Mucosa of stomach (tissue), 1 donor: ENCODE measurements at regions not wholly inside any gene's neighbourhood (a gene's known extent, or its start where the extent isn't known, plus 50 kb on each side); places are given as distances from the start of the nearest gene placed in this dataset.

ENCODE experiments used
- H3K27me3 ChIP-seq: one replicate; pipeline ENCODE4 v1.7.0; 2013; ENCODE audit warnings: mild to moderate bottlenecking, low read length; ENCODE audit not compliant: control insufficient read depth, insufficient read depth
- H3K36me3 ChIP-seq: one replicate; pipeline ENCODE4 v1.7.0; 2013; ENCODE audit warnings: low read length; ENCODE audit not compliant: control insufficient read depth, insufficient read depth
- H3K4me1 ChIP-seq: one replicate; pipeline ENCODE4 v1.7.0; 2013; ENCODE audit warnings: mild to moderate bottlenecking, low read length; ENCODE audit not compliant: control insufficient read depth, insufficient read depth
- H3K4me3 ChIP-seq: one replicate; pipeline ENCODE4 v1.7.0; 2013; ENCODE audit warnings: low read length
- H3K9ac ChIP-seq: one replicate; pipeline ENCODE4 v1.7.0; 2013; ENCODE audit warnings: mild to moderate bottlenecking, low read length, moderate library complexity
- H3K9me3 ChIP-seq: one replicate; pipeline ENCODE4 v1.7.0; 2013; ENCODE audit warnings: mild to moderate bottlenecking, low read length, moderate library complexity; ENCODE audit not compliant: control insufficient read depth
- donor health status: Pancreatic carcinoma.

GRCh38 chr20:3354247-3354646 lies 53.2 kb downstream of the DNAAF9 start:
- no peaks in the 10 kb centered on the region for H3K36me3 ChIP-seq
- no peaks in the 10 kb centered on the region for H3K9me3 ChIP-seq
- H3K4me3 ChIP-seq = no peak overlapping the region
- H3K4me1 ChIP-seq = peaks cover 7% of the 10 kb centered on the region
- no peaks in the 10 kb centered on the region for H3K27me3 ChIP-seq
- H3K9ac ChIP-seq = no peak overlapping the region

DNA sequence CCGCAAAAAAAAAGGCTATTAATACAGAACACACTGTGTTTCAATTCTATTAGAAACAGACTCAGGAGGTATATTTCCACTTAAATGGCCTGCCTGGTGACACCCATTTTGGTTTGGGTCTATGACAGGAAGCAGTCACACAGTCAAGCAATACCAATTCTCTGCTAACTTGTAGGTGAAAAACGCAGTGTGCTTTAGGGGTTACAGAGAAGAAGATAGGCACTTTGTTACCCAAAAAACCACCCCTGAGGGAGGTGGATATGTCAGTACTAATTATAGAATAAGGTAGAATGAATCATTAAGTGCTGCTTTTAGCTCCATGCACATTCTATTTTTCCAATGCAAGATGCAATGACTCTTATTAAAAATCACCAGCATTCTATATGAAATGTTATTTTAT lies 53.8 kb downstream of the DNAAF9 start:
- Histone ChIP-seq H3K36me3 (no peaks in the 10 kb centered on the region), H3K27me3 (no peaks in the 10 kb centered on the region), H3K4me3 (no peak overlapping the region), H3K9ac (no peak overlapping the region), H3K9me3 (no peaks in the 10 kb centered on the region), H3K4me1 (peaks cover 7% of the 10 kb centered on the region)

DNA sequence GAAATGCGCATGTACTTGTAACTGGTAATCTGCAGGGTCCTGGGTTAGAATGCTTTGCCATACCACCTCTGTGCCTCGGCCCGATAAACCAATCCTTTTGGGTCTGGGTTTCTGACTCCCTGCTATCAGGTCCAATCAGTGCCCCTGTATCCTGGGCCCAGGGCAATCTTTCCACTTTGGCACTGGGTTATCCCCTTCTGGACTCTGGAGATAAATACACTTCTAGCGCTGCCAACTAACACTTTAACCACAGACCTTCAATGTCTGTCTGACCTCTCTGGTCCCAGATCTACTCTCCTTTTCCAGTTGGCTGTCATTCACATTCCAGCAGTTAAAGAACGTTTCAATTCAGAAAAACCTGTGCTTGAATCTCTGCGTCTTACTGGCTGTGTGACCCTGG lies 55.3 kb downstream of the DNAAF9 start:
- H3K36me3 ChIP-seq = no peaks in the 10 kb centered on the region
- peaks cover 7% of the 10 kb centered on the region for H3K4me1 ChIP-seq
- H3K9ac ChIP-seq = no peak overlapping the region
- H3K27me3 ChIP-seq = no peaks in the 10 kb centered on the region
- H3K9me3 ChIP-seq = no peaks in the 10 kb centered on the region
- H3K4me3 ChIP-seq = no peak overlapping the region

DNA sequence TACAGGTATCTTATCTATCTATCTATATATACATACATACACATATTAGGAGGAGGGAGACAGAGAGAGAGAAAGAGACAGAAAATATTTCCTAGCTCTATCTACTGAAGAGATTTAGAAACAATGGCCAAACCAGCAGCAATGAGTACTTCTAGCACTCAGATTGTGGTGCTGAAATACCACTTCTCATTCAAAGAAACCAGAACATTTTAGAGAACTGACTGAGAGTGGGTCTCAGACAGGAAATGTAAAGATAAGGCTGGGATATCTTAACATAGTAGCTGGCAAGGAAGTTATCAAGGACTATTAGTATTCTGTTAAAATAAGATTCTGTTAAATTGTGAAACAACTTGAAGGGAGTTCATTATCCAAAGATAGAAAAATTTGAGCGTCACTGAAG lies 57.0 kb downstream of the DNAAF9 start:
- Histone ChIP-seq H3K9me3 (no peaks in the 10 kb centered on the region), H3K9ac (no peak overlapping the region), H3K4me1 (no peaks in the 10 kb centered on the region), H3K36me3 (no peaks in the 10 kb centered on the region), H3K27me3 (no peaks in the 10 kb centered on the region), H3K4me3 (no peak overlapping the region)

GRCh38 chr20:3349786-3350185 lies 57.7 kb downstream of the DNAAF9 start:
- H3K4me1 ChIP-seq = no peaks in the 10 kb centered on the region
- H3K36me3 ChIP-seq = no peaks in the 10 kb centered on the region
- H3K4me3 ChIP-seq = no peak overlapping the region
- no peaks in the 10 kb centered on the region for H3K9me3 ChIP-seq
- H3K9ac ChIP-seq = no peak overlapping the region
- no peaks in the 10 kb centered on the region for H3K27me3 ChIP-seq

DNA sequence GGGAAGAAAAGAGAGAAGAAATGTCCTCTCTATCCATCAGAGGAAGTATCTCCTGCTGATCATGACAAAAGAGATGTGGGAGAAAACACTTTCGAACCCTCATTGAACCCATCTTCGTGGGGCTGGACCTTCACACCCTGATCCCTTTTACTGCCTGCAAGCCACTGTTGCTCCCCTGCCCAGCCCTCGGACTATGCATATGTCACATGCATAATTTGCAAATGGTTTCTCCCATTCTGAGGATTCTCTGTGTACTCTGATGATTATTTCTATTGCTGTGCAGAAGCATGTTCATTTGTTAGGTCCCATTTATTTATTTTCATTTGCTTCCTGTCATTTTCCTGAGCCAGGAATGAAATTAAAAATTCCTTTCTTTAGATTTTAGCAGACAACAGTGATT lies 64.7 kb downstream of the DNAAF9 start:
- no peaks in the 10 kb centered on the region for H3K4me1 ChIP-seq
- H3K4me3 ChIP-seq = no peak overlapping the region
- H3K27me3 ChIP-seq = no peaks in the 10 kb centered on the region
- no peaks in the 10 kb centered on the region for H3K9me3 ChIP-seq
- H3K36me3 ChIP-seq = no peaks in the 10 kb centered on the region
- H3K9ac ChIP-seq = no peak overlapping the region

- no peaks in the 10 kb centered on the region for H3K4me1 ChIP-seq
- H3K36me3 ChIP-seq = no peaks in the 10 kb centered on the region
- no peaks in the 10 kb centered on the region for H3K27me3 ChIP-seq
- no peak overlapping the region for H3K4me3 ChIP-seq
- no peaks in the 10 kb centered on the region for H3K9me3 ChIP-seq
- H3K9ac ChIP-seq = no peak overlapping the region
Measured at GRCh38 chr20:3340443-3340842, 67.0 kb downstream of the DNAAF9 start.

DNA sequence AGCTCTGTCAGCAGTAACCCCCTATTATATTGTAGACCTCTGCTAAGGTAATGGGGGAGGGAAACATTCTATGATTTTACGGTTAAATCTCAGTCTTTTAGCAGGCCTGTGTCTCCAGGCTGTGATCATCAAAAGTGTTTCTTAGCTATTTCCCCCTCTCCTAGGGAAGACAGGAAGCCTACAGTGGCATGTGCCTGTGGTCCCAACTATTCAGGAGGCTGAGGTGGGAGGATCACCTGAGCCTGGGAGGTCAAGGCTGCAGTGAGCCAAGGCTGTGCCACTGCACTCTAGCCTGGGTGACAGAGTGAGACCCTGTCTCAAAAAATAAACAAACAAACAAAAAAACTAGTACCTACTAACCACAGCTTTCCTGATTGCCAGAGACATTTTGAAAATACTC lies 67.9 kb downstream of the DNAAF9 start:
- Histone ChIP-seq H3K4me1 (no peaks in the 10 kb centered on the region), H3K27me3 (no peaks in the 10 kb centered on the region), H3K36me3 (no peaks in the 10 kb centered on the region), H3K9me3 (no peaks in the 10 kb centered on the region), H3K9ac (no peak overlapping the region), H3K4me3 (no peak overlapping the region)

DNA sequence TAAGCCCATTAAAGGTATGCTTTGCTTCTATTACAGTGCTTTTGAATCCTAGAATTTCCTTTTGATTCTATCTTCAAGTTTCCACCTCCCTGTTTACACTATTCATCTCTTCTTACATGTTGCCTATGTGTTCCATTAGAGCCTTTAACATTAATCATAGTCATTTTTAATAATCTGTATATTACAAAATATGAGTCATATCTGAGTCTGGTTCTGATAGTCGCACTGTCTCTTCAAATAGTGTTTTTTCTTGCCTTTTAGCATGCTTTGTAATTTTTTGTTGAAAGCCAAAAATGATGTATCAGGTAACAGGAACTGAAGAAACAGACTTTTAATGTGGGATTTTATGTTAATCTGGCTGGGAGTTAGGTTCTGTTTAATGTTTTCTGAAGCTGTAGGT lies 68.4 kb downstream of the DNAAF9 start:
- Histone ChIP-seq H3K9ac (no peak overlapping the region), H3K36me3 (no peaks in the 10 kb centered on the region), H3K27me3 (no peaks in the 10 kb centered on the region), H3K4me1 (no peaks in the 10 kb centered on the region), H3K4me3 (no peak overlapping the region), H3K9me3 (no peaks in the 10 kb centered on the region)

DNA sequence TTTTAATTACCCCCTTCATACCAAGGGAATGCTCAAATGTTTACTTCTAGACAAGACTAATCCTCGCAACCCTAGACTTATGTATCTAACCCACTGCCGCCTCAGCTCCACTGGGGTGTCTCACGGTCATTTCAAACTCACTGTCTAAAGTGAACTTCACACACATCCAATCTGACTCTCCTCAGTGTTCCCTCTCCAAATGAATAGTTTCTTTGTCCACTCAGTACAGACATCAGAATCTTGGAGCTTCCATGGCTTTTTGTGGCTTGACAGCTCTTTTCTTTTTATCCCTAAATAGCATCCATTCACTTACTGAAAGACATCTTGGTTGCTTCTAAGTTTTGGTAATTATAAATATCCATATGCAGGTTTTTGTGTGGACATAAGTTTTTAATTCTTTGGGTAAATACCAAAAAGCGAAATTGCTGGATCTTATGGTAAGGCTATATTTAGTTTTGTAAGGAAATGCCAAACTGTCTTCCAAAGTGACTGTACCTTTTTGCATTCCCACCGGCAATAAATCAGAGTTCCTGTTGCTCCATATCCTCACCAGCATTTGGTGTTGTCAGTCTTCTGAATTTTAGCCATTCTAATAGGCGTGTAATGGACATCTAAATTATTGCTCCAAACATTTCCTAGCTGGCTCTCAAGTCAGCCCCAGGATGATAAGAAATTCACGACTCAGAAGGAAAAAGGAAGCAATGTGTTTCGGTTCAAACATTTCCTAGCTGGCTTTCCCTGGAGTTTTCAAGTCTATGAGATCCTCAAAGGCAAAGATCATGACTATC lies 73.1 kb downstream of the DNAAF9 start:
- Histone ChIP-seq H3K4me1 (no peaks in the 10 kb centered on the region), H3K9ac (no peak overlapping the region), H3K36me3 (no peaks in the 10 kb centered on the region), H3K4me3 (no peak overlapping the region), H3K27me3 (no peaks in the 10 kb centered on the region), H3K9me3 (no peaks in the 10 kb centered on the region)

GRCh38 chr20:3330046-3330741 lies 77.3 kb downstream of the DNAAF9 start:
- Histone ChIP-seq H3K9me3 (no peaks in the 10 kb centered on the region), H3K9ac (no peak overlapping the region), H3K4me3 (no peak overlapping the region), H3K27me3 (no peaks in the 10 kb centered on the region), H3K36me3 (no peaks in the 10 kb centered on the region), H3K4me1 (peaks cover 10% of the 10 kb centered on the region)

DNA sequence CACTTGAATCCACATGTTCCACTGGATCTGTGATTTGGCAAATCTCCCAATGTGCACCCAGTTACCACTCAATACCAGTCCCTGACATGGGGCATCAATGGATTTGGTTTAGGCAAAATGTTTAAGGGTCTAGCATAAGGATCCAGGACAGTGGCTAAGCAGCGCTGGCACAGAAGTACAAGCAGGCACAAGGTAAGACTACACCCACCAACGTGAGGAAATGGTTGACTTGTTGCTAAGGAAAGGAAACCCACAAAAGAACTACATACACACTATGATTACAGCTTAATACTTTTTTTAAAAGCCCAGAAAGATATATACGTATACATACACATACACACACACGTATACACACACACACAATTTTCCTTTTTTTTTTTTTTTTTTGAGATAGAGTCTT lies 79.0 kb downstream of the DNAAF9 start:
- no peak overlapping the region for H3K4me3 ChIP-seq
- no peaks in the 10 kb centered on the region for H3K36me3 ChIP-seq
- H3K9me3 ChIP-seq = no peaks in the 10 kb centered on the region
- no peaks in the 10 kb centered on the region for H3K27me3 ChIP-seq
- no peak overlapping the region for H3K9ac ChIP-seq
- peaks cover 10% of the 10 kb centered on the region for H3K4me1 ChIP-seq
